ENCODE measurements at regions not wholly inside any gene's neighbourhood (a gene's known extent, or its start where the extent isn't known, plus 50 kb on each side); places are given as distances from the start of the nearest gene placed in this dataset.

- no peaks in the 10 kb centered on the region for H3K9me3 ChIP-seq (replicated peaks)
- no peaks in the 10 kb centered on the region for H3K36me3 ChIP-seq
- H3K27ac ChIP-seq, result no peak overlapping the region
- no peaks in the 10 kb centered on the region for H3K4me1 ChIP-seq (replicated peaks)
- no peak for DNase-seq (ENCODE audit: low read depth in 1 of 2, low spot score in 2 of 2)
- no peaks in the 10 kb centered on the region for H3K27me3 ChIP-seq (replicated peaks)
- H3K4me3 ChIP-seq, result no peak overlapping the region
Observed at GRCh38 chr9:107874591-107875369, 385.2 kb upstream of the KLF4 start.

- DNase-seq (ENCODE audit: low read depth in 1 of 2, low spot score in 2 of 2), result no peak
- no peaks in the 10 kb centered on the region for H3K36me3 ChIP-seq
- H3K27ac ChIP-seq, result no peak overlapping the region
- H3K27me3 ChIP-seq (replicated peaks), result no peaks in the 10 kb centered on the region
- no peak overlapping the region for H3K4me3 ChIP-seq
- no peaks in the 10 kb centered on the region for H3K4me1 ChIP-seq (replicated peaks)
- no peaks in the 10 kb centered on the region for H3K9me3 ChIP-seq (replicated peaks)
Observed at GRCh38 chr9:107874137-107874536, 384.6 kb upstream of the KLF4 start.

GRCh38 chr9:107872457-107873192 lies 383.1 kb upstream of the KLF4 start:
- Histone ChIP-seq H3K27ac (no peak overlapping the region), H3K4me3 (no peak overlapping the region), H3K27me3 (replicated peaks) (no peaks in the 10 kb centered on the region), H3K9me3 (replicated peaks) (no peaks in the 10 kb centered on the region), H3K4me1 (replicated peaks) (no peaks in the 10 kb centered on the region), H3K36me3 (no peaks in the 10 kb centered on the region)
- no peak for DNase-seq (ENCODE audit: low read depth in 1 of 2, low spot score in 2 of 2)

DNA sequence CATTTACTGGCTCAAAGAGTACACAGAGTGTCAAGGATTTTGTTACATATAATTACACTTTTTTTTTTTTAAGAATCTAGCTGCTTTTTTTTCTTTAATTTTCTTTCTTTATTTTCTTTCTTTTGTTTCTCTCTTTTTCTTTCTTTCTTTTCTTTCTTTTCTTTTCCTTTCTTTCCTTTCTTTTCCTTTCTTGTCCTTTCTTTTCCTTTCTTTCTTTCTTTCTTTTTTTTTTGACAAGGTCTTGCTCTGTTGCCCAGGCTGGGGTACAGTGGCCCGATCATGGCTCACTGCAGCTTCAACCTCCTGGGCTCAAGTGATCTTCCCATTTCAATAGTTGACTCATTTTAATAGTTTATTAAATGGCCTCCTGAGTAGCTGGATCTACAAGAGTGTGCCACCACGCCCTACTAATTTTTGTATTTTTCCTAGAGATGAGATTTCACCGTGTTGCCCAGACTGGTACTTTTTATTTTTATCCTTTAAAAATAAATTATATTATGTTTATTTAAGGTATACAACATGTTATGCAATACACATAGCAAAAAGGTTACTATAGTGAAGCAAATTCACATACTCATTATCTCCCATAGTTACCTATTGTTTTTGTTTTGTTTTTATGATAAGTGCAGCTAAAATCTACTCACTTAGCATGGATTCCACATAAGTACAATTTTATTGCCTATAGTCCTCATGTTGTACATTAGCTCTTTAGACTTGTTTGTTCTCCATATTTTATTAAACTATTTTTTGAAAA lies 381.5 kb upstream of the KLF4 start:
- no peaks in the 10 kb centered on the region for H3K27me3 ChIP-seq (replicated peaks)
- H3K4me1 ChIP-seq (replicated peaks), result no peaks in the 10 kb centered on the region
- H3K9me3 ChIP-seq (replicated peaks), result no peaks in the 10 kb centered on the region
- H3K36me3 ChIP-seq, result no peaks in the 10 kb centered on the region
- H3K27ac ChIP-seq, result no peak overlapping the region
- no peak overlapping the region for H3K4me3 ChIP-seq
- DNase-seq (ENCODE audit: low read depth in 1 of 2, low spot score in 2 of 2), result no peak

DNA sequence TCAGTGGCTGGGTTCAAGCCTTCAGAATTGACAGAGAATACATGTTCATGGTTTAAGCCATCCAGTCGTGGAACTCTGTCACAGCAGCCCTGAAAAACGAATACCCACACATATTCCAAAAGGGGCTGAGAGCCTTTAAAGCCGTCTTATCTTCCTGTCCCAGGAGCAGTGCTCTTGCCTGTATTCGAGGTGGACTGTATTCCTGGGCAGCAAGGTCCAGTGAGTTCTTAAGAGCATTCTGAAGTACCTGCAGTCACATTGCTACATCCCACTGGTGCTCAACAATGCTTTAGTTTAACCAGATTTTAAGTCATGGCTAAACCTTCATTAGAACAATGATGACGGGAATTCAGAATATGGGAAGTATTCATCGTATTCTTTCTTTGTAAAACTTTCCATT lies 380.7 kb upstream of the KLF4 start:
- Histone ChIP-seq H3K4me3 (no peak overlapping the region), H3K27me3 (replicated peaks) (no peaks in the 10 kb centered on the region), H3K36me3 (no peaks in the 10 kb centered on the region), H3K27ac (no peak overlapping the region), H3K4me1 (replicated peaks) (no peaks in the 10 kb centered on the region), H3K9me3 (replicated peaks) (no peaks in the 10 kb centered on the region)
- DNase-seq (ENCODE audit: low read depth in 1 of 2, low spot score in 2 of 2), result no peak

DNA sequence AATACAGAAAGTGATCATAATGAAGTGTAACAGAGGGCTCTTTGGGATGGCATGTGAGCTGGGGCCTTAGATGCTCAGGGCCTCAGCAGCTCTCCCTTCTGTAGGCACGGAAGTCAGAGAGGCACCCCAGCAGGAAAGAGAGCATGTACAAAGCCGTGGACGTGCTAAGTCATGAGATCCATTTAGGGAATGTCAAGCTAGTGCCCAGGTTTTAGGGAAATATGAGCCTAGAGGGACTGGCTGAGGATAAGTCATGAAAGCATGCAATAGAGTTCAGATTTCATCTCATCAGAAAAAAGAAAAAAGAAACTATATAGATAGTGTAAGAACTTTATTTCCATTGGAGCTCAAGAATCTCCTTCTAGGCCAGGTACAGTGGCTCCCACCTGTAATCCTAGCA lies 379.5 kb upstream of the KLF4 start:
- H3K4me3 ChIP-seq, result no peak overlapping the region
- H3K27me3 ChIP-seq (replicated peaks), result no peaks in the 10 kb centered on the region
- H3K36me3 ChIP-seq, result no peaks in the 10 kb centered on the region
- H3K9me3 ChIP-seq (replicated peaks), result no peaks in the 10 kb centered on the region
- no peak for DNase-seq (ENCODE audit: low read depth in 1 of 2, low spot score in 2 of 2)
- H3K27ac ChIP-seq, result no peak overlapping the region
- no peaks in the 10 kb centered on the region for H3K4me1 ChIP-seq (replicated peaks)

DNA sequence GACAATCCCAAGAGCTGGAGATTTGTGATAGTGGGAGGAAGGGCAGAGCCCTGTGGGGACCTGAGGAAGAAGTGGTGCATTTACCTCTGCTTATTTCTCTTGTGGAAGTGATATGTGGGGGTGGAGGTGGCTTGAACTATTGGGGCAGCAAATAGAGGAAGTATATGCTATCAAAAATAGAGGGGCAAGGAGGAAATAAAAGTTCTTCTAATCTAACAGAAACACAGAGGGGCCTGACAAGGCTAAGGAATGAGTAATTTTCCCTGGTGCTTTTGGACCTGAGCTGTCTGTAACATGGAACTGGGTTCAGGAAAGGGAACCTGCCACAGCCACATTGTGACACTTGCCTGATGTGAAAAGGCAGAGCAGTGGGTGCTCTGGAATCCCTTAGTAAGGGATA lies 378.6 kb upstream of the KLF4 start:
- no peak overlapping the region for H3K27ac ChIP-seq

GRCh38 chr9:107867738-107868137 lies 378.2 kb upstream of the KLF4 start:
- Histone ChIP-seq H3K27me3 (replicated peaks) (no peaks in the 10 kb centered on the region), H3K9me3 (replicated peaks) (no peaks in the 10 kb centered on the region), H3K4me3 (no peak overlapping the region), H3K4me1 (replicated peaks) (no peaks in the 10 kb centered on the region), H3K27ac (no peak overlapping the region), H3K36me3 (no peaks in the 10 kb centered on the region)
- no peak for DNase-seq (ENCODE audit: low read depth in 1 of 2, low spot score in 2 of 2)

More for the DNA sequence above, 378.6 kb upstream of the KLF4 start:
- no peaks in the 10 kb centered on the region for H3K36me3 ChIP-seq
- no peaks in the 10 kb centered on the region for H3K4me1 ChIP-seq (replicated peaks)
- DNase-seq (ENCODE audit: low read depth in 1 of 2, low spot score in 2 of 2), result no peak
- H3K27me3 ChIP-seq (replicated peaks), result no peaks in the 10 kb centered on the region
- H3K4me3 ChIP-seq, result no peak overlapping the region
- H3K9me3 ChIP-seq (replicated peaks), result no peaks in the 10 kb centered on the region

DNA sequence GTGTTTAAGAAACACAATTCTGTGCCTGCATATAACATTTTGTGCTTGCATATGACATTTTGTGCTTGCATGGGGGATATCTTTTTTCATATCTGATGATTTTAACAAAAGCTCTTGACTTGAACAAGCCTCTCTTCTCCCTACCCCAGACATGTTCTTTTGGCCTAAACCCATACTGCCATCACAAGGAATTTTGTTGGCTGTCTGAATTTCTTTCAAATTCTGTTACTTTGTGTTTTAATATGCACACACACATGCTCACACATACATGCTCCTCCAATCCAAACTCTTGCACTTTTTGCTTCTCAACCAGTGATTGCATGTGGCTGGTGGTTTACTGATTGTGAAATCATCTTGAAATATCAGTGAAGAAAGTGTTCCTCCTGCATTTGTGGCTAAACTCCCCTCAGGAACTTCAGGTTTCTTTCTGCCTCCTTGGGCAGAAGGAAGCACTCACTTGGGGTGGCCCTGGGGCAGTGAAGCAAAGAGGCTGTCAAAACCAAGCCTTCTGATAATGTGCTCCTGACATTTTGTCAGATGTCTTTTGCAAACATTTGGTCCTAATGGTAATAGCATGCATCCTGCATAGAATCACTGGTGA lies 377.2 kb upstream of the KLF4 start:
- Histone ChIP-seq H3K4me3 (no peak overlapping the region), H3K4me1 (replicated peaks) (no peaks in the 10 kb centered on the region), H3K36me3 (no peaks in the 10 kb centered on the region), H3K27me3 (replicated peaks) (no peaks in the 10 kb centered on the region), H3K9me3 (replicated peaks) (no peaks in the 10 kb centered on the region), H3K27ac (no peak overlapping the region)
- no peak for DNase-seq (ENCODE audit: low read depth in 1 of 2, low spot score in 2 of 2)

DNA sequence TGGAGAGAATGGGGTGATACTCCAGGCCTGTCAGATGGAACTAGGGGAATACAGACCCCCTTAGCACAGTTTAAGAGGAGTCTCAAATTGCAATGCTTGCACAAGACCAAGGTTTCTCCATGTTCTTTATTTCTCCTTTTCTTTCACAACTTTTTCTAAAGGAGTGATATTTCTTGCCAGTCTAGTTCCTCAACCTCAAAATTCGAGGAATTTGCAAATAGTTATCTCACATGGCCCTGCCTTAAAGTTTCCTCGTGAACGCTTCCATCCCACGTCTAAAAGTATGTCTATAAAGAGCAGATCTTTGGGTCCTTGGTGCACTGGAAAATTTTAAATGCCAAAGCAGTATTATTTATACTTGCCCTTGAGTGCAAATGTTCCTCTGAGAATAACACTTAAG lies 373.8 kb upstream of the KLF4 start:
- Histone ChIP-seq H3K27ac (no peak overlapping the region), H3K9me3 (replicated peaks) (no peaks in the 10 kb centered on the region), H3K27me3 (replicated peaks) (no peaks in the 10 kb centered on the region), H3K4me1 (replicated peaks) (no peaks in the 10 kb centered on the region), H3K4me3 (no peak overlapping the region), H3K36me3 (no peaks in the 10 kb centered on the region)
- no peak for DNase-seq (ENCODE audit: low read depth in 1 of 2, low spot score in 2 of 2)

- no peaks in the 10 kb centered on the region for H3K36me3 ChIP-seq
- DNase-seq (ENCODE audit: low read depth in 1 of 2, low spot score in 2 of 2), result no peak
Observed at GRCh38 chr9:107862881-107863280, 373.3 kb upstream of the KLF4 start.

DNA sequence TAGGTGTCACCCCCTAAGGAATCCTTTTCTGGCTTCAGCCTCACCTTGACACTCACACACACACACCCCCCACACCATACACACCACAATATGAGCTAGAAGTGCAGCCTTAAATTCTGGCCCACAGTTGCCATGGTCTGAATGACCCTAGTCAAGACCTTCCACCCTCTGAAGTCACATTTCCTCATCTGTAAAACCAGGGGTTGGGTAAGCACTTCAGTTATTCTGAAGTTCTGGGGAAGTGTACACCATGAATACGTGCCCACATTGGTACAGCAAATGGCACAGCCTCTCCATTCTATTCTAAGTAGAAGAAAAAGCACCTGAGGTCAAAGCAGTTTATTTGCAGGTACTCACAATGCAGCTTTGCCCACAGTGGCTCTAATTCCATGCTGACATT lies 372.8 kb upstream of the KLF4 start:
- no peak overlapping the region for H3K27ac ChIP-seq
- no peak overlapping the region for H3K4me3 ChIP-seq
- H3K36me3 ChIP-seq, result no peaks in the 10 kb centered on the region
- H3K9me3 ChIP-seq (replicated peaks), result no peaks in the 10 kb centered on the region
- no peaks in the 10 kb centered on the region for H3K4me1 ChIP-seq (replicated peaks)
- no peaks in the 10 kb centered on the region for H3K27me3 ChIP-seq (replicated peaks)
- no peak for DNase-seq (ENCODE audit: low read depth in 1 of 2, low spot score in 2 of 2)

More at GRCh38 chr9:107862881-107863280, 373.3 kb upstream of the KLF4 start:
- Histone ChIP-seq H3K9me3 (replicated peaks) (no peaks in the 10 kb centered on the region), H3K4me3 (no peak overlapping the region), H3K4me1 (replicated peaks) (no peaks in the 10 kb centered on the region), H3K27me3 (replicated peaks) (no peaks in the 10 kb centered on the region), H3K27ac (no peak overlapping the region)

DNA sequence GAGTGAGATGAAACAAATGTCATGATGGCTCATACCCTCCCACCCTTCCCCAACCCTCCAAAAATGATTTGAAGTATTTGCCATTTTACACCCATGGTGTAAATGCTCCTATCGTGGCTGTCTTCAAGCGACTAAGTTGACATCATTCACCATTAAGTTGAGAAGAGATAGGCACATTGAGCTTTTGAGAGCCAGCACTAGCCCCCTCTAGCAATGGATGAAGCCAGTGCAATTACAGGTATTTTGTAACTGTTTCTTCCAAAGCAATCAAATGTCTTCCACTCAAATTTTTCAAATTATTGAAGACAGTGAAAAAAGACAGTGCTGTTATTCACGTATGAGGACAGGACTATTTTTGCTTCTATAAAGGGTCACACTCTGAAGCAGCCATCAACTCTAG lies 371.5 kb upstream of the KLF4 start:
- no peaks in the 10 kb centered on the region for H3K36me3 ChIP-seq
- H3K4me1 ChIP-seq (replicated peaks), result no peaks in the 10 kb centered on the region
- no peaks in the 10 kb centered on the region for H3K27me3 ChIP-seq (replicated peaks)
- H3K27ac ChIP-seq, result no peak overlapping the region
- H3K9me3 ChIP-seq (replicated peaks), result no peaks in the 10 kb centered on the region
- no peak for DNase-seq (ENCODE audit: low read depth in 1 of 2, low spot score in 2 of 2)
- H3K4me3 ChIP-seq, result no peak overlapping the region

DNA sequence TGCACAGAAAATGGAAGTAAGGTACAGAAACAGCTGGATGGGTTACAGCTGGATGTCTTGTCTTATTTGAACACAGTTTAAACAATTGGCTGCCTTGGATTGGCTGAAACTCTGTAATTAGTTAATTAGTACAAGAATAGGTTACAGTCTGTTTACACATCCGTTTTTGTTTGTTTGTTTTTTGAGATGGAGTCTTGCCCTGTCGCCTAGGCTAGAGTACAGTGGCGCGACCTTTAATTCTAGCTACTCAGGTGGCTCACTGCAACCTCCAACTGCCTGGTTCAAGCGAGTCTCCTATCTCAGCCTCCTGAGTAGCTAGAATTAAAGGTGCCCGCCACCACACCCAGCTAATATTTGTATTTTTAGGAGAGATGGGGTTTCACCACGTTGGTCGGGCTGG lies 368.7 kb upstream of the KLF4 start:
- no peaks in the 10 kb centered on the region for H3K4me1 ChIP-seq (replicated peaks)

More for the DNA sequence above, 368.7 kb upstream of the KLF4 start:
- Histone ChIP-seq H3K9me3 (replicated peaks) (no peaks in the 10 kb centered on the region), H3K27ac (no peak overlapping the region), H3K36me3 (no peaks in the 10 kb centered on the region), H3K4me3 (no peak overlapping the region), H3K27me3 (replicated peaks) (no peaks in the 10 kb centered on the region)
- DNase-seq (ENCODE audit: low read depth in 1 of 2, low spot score in 2 of 2), result no peak
